Uterus (tissue), 2 donors: ENCODE measurements at regions not wholly inside any gene's neighbourhood (a gene's known extent, or its start where the extent isn't known, plus 50 kb on each side); places are given as distances from the start of the nearest gene placed in this dataset.

Experiments
- POLR2A ChIP-seq, 2 donors: fragments of 450-650 bp; IDR thresholded peaks; one replicate each; pipeline ENCODE4 v1.6.1; 2016; ENCODE audit warnings: antibody characterized with exemption in 2 of 2, mild to moderate bottlenecking in 1 of 2, moderate library complexity in 1 of 2
- TF ChIP-seq, protein P1 (sequence below), 4 experiments: fragments of 200-600 bp in 2 of 4; fragments of 450-650 bp in 2 of 4; sonication (generic) in 2 of 4; IDR thresholded peaks; one replicate each; pipeline ENCODE4 v1.5.1; 2016 to 2019; ENCODE audit warnings: antibody characterized with exemption in 4 of 4, mild to moderate bottlenecking in 2 of 4, moderate library complexity in 1 of 4

DNA sequence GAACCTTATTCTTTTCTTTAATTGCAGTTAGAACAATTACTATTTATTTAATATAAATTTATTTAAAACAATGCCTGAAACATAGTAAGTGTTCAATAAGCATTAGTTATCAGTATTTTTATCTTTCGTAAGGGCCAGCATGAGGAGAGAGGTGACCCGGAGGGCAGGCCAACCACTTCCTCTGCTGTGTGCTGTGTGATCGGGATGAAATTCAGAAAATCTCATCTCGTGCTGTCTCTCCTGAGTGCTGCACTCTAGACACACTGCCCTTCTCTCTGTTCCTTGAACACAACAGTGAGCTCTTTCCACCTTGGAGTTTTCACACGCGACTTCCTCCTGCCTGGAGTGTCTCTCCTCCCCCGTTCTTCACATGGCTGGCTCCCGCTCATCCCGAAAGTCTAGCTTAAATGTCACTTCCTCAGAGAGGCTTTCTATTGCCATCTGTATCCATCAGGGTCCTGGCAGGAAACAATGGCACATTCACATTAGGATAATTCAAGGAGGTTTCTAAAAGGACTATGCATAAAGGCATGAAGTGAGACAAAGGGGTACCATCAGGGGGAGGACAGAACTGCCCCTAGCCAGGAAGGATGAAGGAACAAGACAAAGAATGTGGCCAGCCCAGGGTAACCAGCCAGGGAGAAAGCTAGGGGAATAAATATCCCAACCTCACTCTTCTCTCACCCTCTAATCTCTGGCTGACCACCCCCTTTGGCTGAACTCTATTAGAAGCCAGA is 142.6 kb upstream of the GJB5 start:
- TF ChIP-seq, protein P1, sequence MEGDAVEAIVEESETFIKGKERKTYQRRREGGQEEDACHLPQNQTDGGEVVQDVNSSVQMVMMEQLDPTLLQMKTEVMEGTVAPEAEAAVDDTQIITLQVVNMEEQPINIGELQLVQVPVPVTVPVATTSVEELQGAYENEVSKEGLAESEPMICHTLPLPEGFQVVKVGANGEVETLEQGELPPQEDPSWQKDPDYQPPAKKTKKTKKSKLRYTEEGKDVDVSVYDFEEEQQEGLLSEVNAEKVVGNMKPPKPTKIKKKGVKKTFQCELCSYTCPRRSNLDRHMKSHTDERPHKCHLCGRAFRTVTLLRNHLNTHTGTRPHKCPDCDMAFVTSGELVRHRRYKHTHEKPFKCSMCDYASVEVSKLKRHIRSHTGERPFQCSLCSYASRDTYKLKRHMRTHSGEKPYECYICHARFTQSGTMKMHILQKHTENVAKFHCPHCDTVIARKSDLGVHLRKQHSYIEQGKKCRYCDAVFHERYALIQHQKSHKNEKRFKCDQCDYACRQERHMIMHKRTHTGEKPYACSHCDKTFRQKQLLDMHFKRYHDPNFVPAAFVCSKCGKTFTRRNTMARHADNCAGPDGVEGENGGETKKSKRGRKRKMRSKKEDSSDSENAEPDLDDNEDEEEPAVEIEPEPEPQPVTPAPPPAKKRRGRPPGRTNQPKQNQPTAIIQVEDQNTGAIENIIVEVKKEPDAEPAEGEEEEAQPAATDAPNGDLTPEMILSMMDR (IDR thresholded peaks at IDR 0.05): no peak
- TF ChIP-seq POLR2A (IDR thresholded peaks at IDR 0.05): no peak
